ENCODE measurements at regions not wholly inside any gene's neighbourhood (a gene's known extent, or its start where the extent isn't known, plus 50 kb on each side); places are given as distances from the start of the nearest gene placed in this dataset.

- TF ChIP-seq, protein P1, sequence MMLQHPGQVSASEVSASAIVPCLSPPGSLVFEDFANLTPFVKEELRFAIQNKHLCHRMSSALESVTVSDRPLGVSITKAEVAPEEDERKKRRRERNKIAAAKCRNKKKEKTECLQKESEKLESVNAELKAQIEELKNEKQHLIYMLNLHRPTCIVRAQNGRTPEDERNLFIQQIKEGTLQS (IDR thresholded peaks at IDR 0.05; ENCODE audit: insufficient read depth, low read depth, low read length), result no peak
- no peak for TF ChIP-seq EZH2 (IDR thresholded peaks at IDR 0.05; ENCODE audit: low read depth, low read length, severe bottlenecking)
- TF ChIP-seq POLR2A (IDR thresholded peaks at IDR 0.05; ENCODE audit: control extremely low read depth in 1 of 2, low read depth in 2 of 2, low read length in 2 of 2), result no peak
- TF ChIP-seq TCF12 (IDR thresholded peaks at IDR 0.05; ENCODE audit: low read depth, low read length), result no peak
- no peak for TF ChIP-seq BCL11A (IDR thresholded peaks at IDR 0.05; ENCODE audit: low read depth in 2 of 2, low read length in 2 of 2)
- TF ChIP-seq, protein P2, sequence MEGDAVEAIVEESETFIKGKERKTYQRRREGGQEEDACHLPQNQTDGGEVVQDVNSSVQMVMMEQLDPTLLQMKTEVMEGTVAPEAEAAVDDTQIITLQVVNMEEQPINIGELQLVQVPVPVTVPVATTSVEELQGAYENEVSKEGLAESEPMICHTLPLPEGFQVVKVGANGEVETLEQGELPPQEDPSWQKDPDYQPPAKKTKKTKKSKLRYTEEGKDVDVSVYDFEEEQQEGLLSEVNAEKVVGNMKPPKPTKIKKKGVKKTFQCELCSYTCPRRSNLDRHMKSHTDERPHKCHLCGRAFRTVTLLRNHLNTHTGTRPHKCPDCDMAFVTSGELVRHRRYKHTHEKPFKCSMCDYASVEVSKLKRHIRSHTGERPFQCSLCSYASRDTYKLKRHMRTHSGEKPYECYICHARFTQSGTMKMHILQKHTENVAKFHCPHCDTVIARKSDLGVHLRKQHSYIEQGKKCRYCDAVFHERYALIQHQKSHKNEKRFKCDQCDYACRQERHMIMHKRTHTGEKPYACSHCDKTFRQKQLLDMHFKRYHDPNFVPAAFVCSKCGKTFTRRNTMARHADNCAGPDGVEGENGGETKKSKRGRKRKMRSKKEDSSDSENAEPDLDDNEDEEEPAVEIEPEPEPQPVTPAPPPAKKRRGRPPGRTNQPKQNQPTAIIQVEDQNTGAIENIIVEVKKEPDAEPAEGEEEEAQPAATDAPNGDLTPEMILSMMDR (IDR thresholded peaks at IDR 0.05; ENCODE audit: control extremely low read depth in 1 of 3, insufficient read depth in 1 of 3, low read depth in 1 of 3, low read length in 3 of 3), result no peak
- no peak for TF ChIP-seq KDM1A (IDR thresholded peaks at IDR 0.05; ENCODE audit: borderline replicate concordance, low read length)
These were observed 222.8 kb downstream of the TENT4A start for GRCh38 chr5:6936031-6936430.

Measured in H1 (cell line).